Esophagus squamous epithelium (tissue), 5 donors: ENCODE measurements at regions not wholly inside any gene's neighbourhood (a gene's known extent, or its start where the extent isn't known, plus 50 kb on each side); places are given as distances from the start of the nearest gene placed in this dataset.

Experiments
- DNase-seq: peaks from one replicate; lab custom pipeline; 2025; lab: John Stamatoyannopoulos, UW
- H3K27ac ChIP-seq, 4 donors: fragments of 200-600 bp; sonication (generic); one replicate each; pipeline ENCODE4 v1.5.1; 2016 to 2019; ENCODE audit warnings: mild to moderate bottlenecking in 1 of 4
- H3K27me3 ChIP-seq, 4 donors: fragments of 200-600 bp; sonication (generic); 1 replicate in 3 of 4; 2 replicates in 1 of 4; pipeline versions ENCODE4 v1.5.1 to v1.6.0; 2017 to 2021; ENCODE audit warnings: antibody characterized with exemption in 1 of 4
- H3K36me3 ChIP-seq, 3 donors: fragments of 200-600 bp; sonication (generic); one replicate each; pipeline ENCODE4 v1.5.1; 2016 to 2019
- H3K4me1 ChIP-seq, 3 donors: fragments of 200-600 bp; sonication (generic); one replicate each; pipeline ENCODE4 v1.5.1; 2017 to 2019
- H3K4me3 ChIP-seq, 4 donors: fragments of 200-600 bp; sonication (generic); 1 replicate in 3 of 4; 2 replicates in 1 of 4; pipeline ENCODE4 v1.5.1; 2016 to 2019; ENCODE audit warnings: mild to moderate bottlenecking in 2 of 4, moderate library complexity in 1 of 4
- H3K9me3 ChIP-seq, 3 donors: fragments of 200-600 bp; sonication (generic); one replicate each; pipeline ENCODE4 v1.5.1; 2016 to 2019
- CTCF ChIP-seq, 6 experiments: fragments of 450-650 bp in 4 of 6; fragments of 200-600 bp in 2 of 6; sonication (generic) in 2 of 6; IDR thresholded peaks; one replicate each; pipeline ENCODE4 v1.5.1; 2016 to 2019; ENCODE audit warnings: antibody characterized with exemption in 6 of 6, mild to moderate bottlenecking in 4 of 6, moderate library complexity in 4 of 6
- POLR2A ChIP-seq, 4 donors: fragments of 450-650 bp; IDR thresholded peaks; one replicate each; pipeline ENCODE4 v1.6.1; 2017; ENCODE audit warnings: antibody characterized with exemption in 4 of 4, mild to moderate bottlenecking in 4 of 4, moderate library complexity in 3 of 4
- WGBS, 2 donors: methylation state at CpG; one replicate each; pipeline ENCODE4 v1.1.5; 2018; 5-methylcytosine and 5-hydroxymethylcytosine counted together
- intact Hi-C: fragments of 100-400 bp; cut with DNase I; formaldehyde crosslinking; loops from one replicate; pipeline ENCODE4 v1.15.0; 2022
- donor health status: DM: yes; HTN: yes; CAD: no.

DNA sequence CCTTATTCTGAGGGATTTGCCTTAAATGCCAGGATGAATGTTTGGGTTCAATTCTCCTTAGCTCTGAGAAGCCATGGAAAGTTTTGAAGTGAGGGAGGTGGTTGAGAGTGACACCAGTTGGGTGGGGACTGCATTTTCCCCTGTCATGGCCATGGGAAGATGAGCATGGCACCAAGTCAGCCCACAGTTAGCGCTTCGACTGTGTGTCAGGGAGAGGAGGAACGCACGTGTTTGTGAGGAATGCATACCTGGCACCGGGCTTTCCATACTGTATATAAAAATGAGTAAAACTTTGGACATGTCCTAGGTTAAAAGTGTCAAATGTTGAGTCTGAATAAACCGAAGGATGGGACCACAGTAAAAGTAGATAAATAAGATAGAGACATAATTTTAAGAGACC is 187.5 kb upstream of the KL start:
- TF ChIP-seq CTCF (IDR thresholded peaks at IDR 0.05) = no peak
- no peak for TF ChIP-seq POLR2A (IDR thresholded peaks at IDR 0.05)
- H3K4me1 ChIP-seq = peaks cover 0 to 10% (median 5%) of the 10 kb centered on the region in 3 donors
- no peak overlapping the region for H3K27ac ChIP-seq
- WGBS, 2 donors = 95 to 96% methylated on average over 6 of the region's 6 CpGs
- no peaks in the 10 kb centered on the region for H3K27me3 ChIP-seq
- intact Hi-C loops = no loop called here
- no peak for DNase-seq
- H3K9me3 ChIP-seq = peaks cover 0 to 5% (median 0%) of the 10 kb centered on the region in 3 donors
- no peaks in the 10 kb centered on the region for H3K36me3 ChIP-seq
- H3K4me3 ChIP-seq = no peak overlapping the region

DNA sequence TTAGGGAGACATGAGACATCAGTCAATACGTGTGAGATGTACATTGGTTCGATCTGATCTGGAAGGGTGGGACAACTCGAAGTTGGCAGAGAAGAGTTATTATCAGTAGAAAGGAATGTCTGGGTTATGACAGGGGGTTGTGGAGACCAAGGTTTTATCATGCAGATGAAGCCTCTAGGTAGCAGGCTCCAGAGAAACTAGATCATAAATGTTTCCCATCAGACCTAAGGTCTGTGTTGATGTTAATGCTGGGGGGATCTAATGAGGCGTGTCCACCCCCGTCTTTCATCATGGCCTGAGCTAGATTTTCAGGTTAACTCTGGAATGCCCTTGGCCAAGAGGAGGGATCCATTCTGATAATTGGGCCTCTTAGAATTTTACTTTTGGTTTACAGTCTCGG is 187.0 kb upstream of the KL start:
- no peak for TF ChIP-seq POLR2A (IDR thresholded peaks at IDR 0.05)
- TF ChIP-seq CTCF (IDR thresholded peaks at IDR 0.05) = no peak
- Histone ChIP-seq H3K27me3 (no peaks in the 10 kb centered on the region), H3K36me3 (no peaks in the 10 kb centered on the region), H3K27ac (no peak overlapping the region), H3K4me3 (no peak overlapping the region), H3K4me1 (peaks cover 0 to 10% (median 5%) of the 10 kb centered on the region in 3 donors), H3K9me3 (peaks cover 0 to 5% (median 0%) of the 10 kb centered on the region in 3 donors)
- no peak for DNase-seq
- 50 to 63% methylated on average over 6 of the region's 6 CpGs for WGBS, 2 donors
- intact Hi-C loops = no loop called here

- Histone ChIP-seq H3K36me3 (no peaks in the 10 kb centered on the region), H3K9me3 (peaks cover 0 to 5% (median 0%) of the 10 kb centered on the region in 3 donors), H3K4me1 (peaks cover 0 to 10% (median 5%) of the 10 kb centered on the region in 3 donors), H3K27me3 (no peaks in the 10 kb centered on the region), H3K27ac (no peak overlapping the region), H3K4me3 (no peak overlapping the region)
- DNase-seq = no peak
- no peak for TF ChIP-seq CTCF (IDR thresholded peaks at IDR 0.05)
- TF ChIP-seq POLR2A (IDR thresholded peaks at IDR 0.05) = no peak
- 33 to 51% methylated on average over 6 to 8 of the region's 8 CpGs for WGBS, 2 donors
- intact Hi-C loops = no loop called here
Measured at GRCh38 chr13:32829676-32830335, 186.4 kb upstream of the KL start.

DNA sequence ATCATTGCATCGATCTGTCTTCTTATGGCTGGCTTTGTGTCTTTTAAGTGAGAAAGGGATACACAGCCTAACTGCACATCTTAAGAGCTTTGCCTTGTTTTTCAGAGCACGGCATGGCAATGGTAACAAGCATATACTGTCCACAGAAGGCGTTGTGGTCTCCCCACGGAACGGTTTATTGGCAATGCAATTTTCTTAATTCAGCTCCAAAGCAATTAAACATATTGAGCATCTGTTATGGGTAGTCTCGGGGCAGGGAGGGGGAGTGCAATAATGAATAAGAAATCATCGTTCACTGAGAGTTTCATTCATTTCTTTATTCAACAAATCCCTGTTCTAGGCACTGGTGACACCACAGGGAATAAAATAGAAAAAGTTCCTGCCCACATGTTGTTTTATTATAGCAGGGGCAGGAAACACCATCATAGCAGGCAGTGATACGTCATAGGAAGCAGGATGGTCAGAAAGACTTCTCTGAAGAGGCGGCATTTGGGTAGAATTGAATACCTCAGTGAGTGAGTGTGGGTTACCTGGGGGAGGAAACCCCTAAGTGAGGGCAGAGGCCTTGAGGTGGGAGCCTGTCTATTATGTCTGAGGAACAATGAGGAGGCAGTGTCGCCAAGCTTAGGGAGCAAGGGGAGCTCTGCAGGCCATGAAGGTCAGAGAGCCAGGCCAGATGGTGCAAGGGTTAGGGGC is 185.7 kb upstream of the KL start:
- Histone ChIP-seq H3K36me3 (no peaks in the 10 kb centered on the region), H3K4me3 (no peak overlapping the region), H3K27me3 (no peaks in the 10 kb centered on the region), H3K9me3 (peaks cover 0 to 5% (median 0%) of the 10 kb centered on the region in 3 donors), H3K27ac (no peak overlapping the region), H3K4me1 (peaks cover 0 to 10% (median 5%) of the 10 kb centered on the region in 3 donors)
- intact Hi-C loops = no loop called here
- TF ChIP-seq CTCF (IDR thresholded peaks at IDR 0.05) (no peak), POLR2A (IDR thresholded peaks at IDR 0.05) (no peak)
- no peak for DNase-seq
- whole genome bisulfite sequencing, 2 donors = 78 to 85% methylated on average over 10 of the region's 10 CpGs

DNA sequence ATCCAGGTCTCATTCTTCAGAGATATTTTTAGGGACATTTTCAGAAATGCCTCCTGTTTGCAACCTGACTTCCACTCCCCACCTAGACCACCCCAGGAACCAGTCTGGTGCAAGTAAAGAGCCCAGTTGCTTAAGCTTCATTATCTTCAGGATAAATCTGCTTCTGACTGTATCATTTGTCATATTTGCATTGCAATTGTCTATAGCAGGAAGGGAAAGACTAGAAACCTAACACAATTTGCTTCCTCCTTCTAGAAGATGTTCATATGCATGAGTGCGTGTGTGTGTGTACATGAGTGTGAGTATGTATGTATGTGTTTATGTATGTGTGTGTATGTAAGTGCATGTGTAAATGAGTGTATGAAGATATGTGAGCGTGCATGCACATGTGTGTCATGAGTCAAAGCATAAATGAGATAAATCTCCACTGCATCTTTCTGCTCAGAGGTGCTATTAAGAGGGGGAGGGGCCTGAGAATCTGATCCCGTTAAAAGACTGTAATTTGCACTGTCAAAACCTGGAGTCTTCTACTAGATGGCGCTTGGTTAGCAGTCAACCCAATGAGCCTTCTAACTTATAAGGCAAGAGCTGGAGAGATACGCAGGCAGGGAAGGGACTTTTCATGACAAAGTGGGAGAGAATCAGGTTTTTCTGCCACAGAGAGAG is 178.8 kb upstream of the KL start:
- no peak for TF ChIP-seq CTCF (IDR thresholded peaks at IDR 0.05)
- no peak for TF ChIP-seq POLR2A (IDR thresholded peaks at IDR 0.05)
- intact Hi-C loops = no loop called here
- H3K4me3 ChIP-seq = no peak overlapping the region
- DNase-seq = no peak
- no peak overlapping the region for H3K27ac ChIP-seq
- no peaks in the 10 kb centered on the region for H3K27me3 ChIP-seq
- no peaks in the 10 kb centered on the region for H3K36me3 ChIP-seq
- H3K4me1 ChIP-seq = peaks cover 0 to 19% (median 2%) of the 10 kb centered on the region in 3 donors
- H3K9me3 ChIP-seq = peaks cover 0 to 5% (median 0%) of the 10 kb centered on the region in 3 donors
- 74 to 84% methylated on average over 5 of the region's 5 CpGs for WGBS, 2 donors
